GM06990 (cell line): ENCODE measurements at regions not wholly inside any gene's neighbourhood (a gene's known extent, or its start where the extent isn't known, plus 50 kb on each side); places are given as distances from the start of the nearest gene placed in this dataset.

Experiments
- DNase-seq: peaks from one replicate; pipeline ENCODE4 v3.0.0-alpha.2; 2011; ENCODE audit not compliant: insufficient read length; ENCODE audit errors: extremely low read depth
- H3K27me3 ChIP-seq: replicated peaks from 2 replicates; pipeline ENCODE4 v1.6.0; 2011; ENCODE audit warnings: low read length; ENCODE audit not compliant: control insufficient read depth, insufficient read depth
- H3K36me3 ChIP-seq: 2 replicates; pipeline ENCODE4 v1.5.1; 2011; ENCODE audit warnings: low read length; ENCODE audit not compliant: control insufficient read depth, insufficient read depth
- H3K4me3 ChIP-seq: replicated peaks from 2 replicates; pipeline ENCODE4 v1.5.1; 2011; ENCODE audit warnings: low read depth, mild to moderate bottlenecking, control low read depth, low read length
- CTCF ChIP-seq: IDR thresholded peaks from 2 replicates; pipeline ENCODE4 v1.5.1; 2011; ENCODE audit warnings: low read length, control low read depth, mild to moderate bottlenecking, inconsistent platforms; ENCODE audit not compliant: insufficient read depth, poor library complexity, severe bottlenecking

- H3K4me3 ChIP-seq = no peak overlapping the region
- H3K36me3 ChIP-seq = no peaks in the 10 kb centered on the region
- no peak for DNase-seq
- no peak for TF ChIP-seq CTCF
- H3K27me3 ChIP-seq = peaks cover 2% of the 10 kb centered on the region; the same call in 1 of the 2 replicates
Measured at GRCh38 chr11:70746351-70746750, 348.0 kb downstream of the CTTN start.

- DNase-seq = no peak
- Histone ChIP-seq H3K27me3 (peaks cover 2% of the 10 kb centered on the region; the same call in 1 of the 2 replicates), H3K4me3 (no peak overlapping the region), H3K36me3 (no peaks in the 10 kb centered on the region)
- no peak for TF ChIP-seq CTCF
Measured at GRCh38 chr11:70747285-70747684, 349.0 kb downstream of the CTTN start.

- no peak overlapping the region for H3K4me3 ChIP-seq
- no peak for TF ChIP-seq CTCF
- no peaks in the 10 kb centered on the region for H3K36me3 ChIP-seq
- H3K27me3 ChIP-seq = peaks cover 2% of the 10 kb centered on the region; the same call in 1 of the 2 replicates
- DNase-seq = no peak
Measured at GRCh38 chr11:70747921-70748320, 349.6 kb downstream of the CTTN start.

GRCh38 chr11:70751142-70751734 lies 352.9 kb downstream of the CTTN start:
- H3K4me3 ChIP-seq = no peak overlapping the region
- no peak for TF ChIP-seq CTCF
- DNase-seq = no peak
- no peaks in the 10 kb centered on the region for H3K27me3 ChIP-seq
- H3K36me3 ChIP-seq = no peaks in the 10 kb centered on the region

GRCh38 chr11:70755410-70756158 lies 357.3 kb downstream of the CTTN start:
- Histone ChIP-seq H3K27me3 (no peaks in the 10 kb centered on the region; the same call in none of the 2 replicates), H3K4me3 (no peak overlapping the region), H3K36me3 (no peaks in the 10 kb centered on the region)
- TF ChIP-seq CTCF = peak; percentile 96
- peak; percentile 52 for DNase-seq
